ENCODE measurements at regions not wholly inside any gene's neighbourhood (a gene's known extent, or its start where the extent isn't known, plus 50 kb on each side); places are given as distances from the start of the nearest gene placed in this dataset.
"Not testable (repeated sequence)": the region's sequence is repeated elsewhere in the genome, so short reads cannot be mapped to it uniquely, and the experiment has no call there.

GRCh38 chr3:106943071-106943470 is 434.2 kb upstream of the CCDC54 start:
- H3K9me3 Mint-ChIP-seq, result peaks cover 8% of the 10 kb centered on the region
- no peaks in the 10 kb centered on the region for H3K36me3 Mint-ChIP-seq (ENCODE audit: low read depth)
- H3K27ac Mint-ChIP-seq, result no peak overlapping the region
- H3K27me3 Mint-ChIP-seq, result no peaks in the 10 kb centered on the region
- H3K4me1 Mint-ChIP-seq (ENCODE audit: low read depth), result no peaks in the 10 kb centered on the region
- no peak overlapping the region for H3K4me3 Mint-ChIP-seq

GRCh38 chr3:106945435-106945834 is 431.8 kb upstream of the CCDC54 start:
- no peaks in the 10 kb centered on the region for H3K36me3 Mint-ChIP-seq (ENCODE audit: low read depth)
- H3K9me3 Mint-ChIP-seq, result peaks cover 4% of the 10 kb centered on the region
- H3K27me3 Mint-ChIP-seq, result no peaks in the 10 kb centered on the region
- no peak overlapping the region for H3K27ac Mint-ChIP-seq
- no peaks in the 10 kb centered on the region for H3K4me1 Mint-ChIP-seq (ENCODE audit: low read depth)
- no peak overlapping the region for H3K4me3 Mint-ChIP-seq

GRCh38 chr3:106946866-106947265 is 430.4 kb upstream of the CCDC54 start:
- Mint-ChIP-seq H3K27me3 (no peaks in the 10 kb centered on the region), H3K27ac (no peak overlapping the region), H3K9me3 (peaks cover 4% of the 10 kb centered on the region), H3K4me3 (no peak overlapping the region), H3K4me1 (ENCODE audit: low read depth) (no peaks in the 10 kb centered on the region), H3K36me3 (ENCODE audit: low read depth) (no peaks in the 10 kb centered on the region)

GRCh38 chr3:106957029-106957428 is 420.2 kb upstream of the CCDC54 start:
- no peaks in the 10 kb centered on the region for H3K4me1 Mint-ChIP-seq (ENCODE audit: low read depth)
- H3K36me3 Mint-ChIP-seq (ENCODE audit: low read depth), result no peaks in the 10 kb centered on the region
- peaks cover 17% of the 10 kb centered on the region for H3K9me3 Mint-ChIP-seq
- no peak overlapping the region for H3K27ac Mint-ChIP-seq
- no peaks in the 10 kb centered on the region for H3K27me3 Mint-ChIP-seq
- no peak overlapping the region for H3K4me3 Mint-ChIP-seq

GRCh38 chr3:106962993-106963392 is 414.2 kb upstream of the CCDC54 start:
- H3K9me3 Mint-ChIP-seq, result peaks cover under 1% of the 10 kb centered on the region

GRCh38 chr3:106963442-106963841 is 413.8 kb upstream of the CCDC54 start:
- Mint-ChIP-seq H3K36me3 (ENCODE audit: low read depth) (no peaks in the 10 kb centered on the region), H3K4me1 (ENCODE audit: low read depth) (no peaks in the 10 kb centered on the region), H3K27ac (no peak overlapping the region), H3K4me3 (no peak overlapping the region), H3K9me3 (no peaks in the 10 kb centered on the region), H3K27me3 (peaks cover 6% of the 10 kb centered on the region)

More at GRCh38 chr3:106962993-106963392, 414.2 kb upstream of the CCDC54 start:
- Mint-ChIP-seq H3K4me1 (ENCODE audit: low read depth) (no peaks in the 10 kb centered on the region), H3K36me3 (ENCODE audit: low read depth) (no peaks in the 10 kb centered on the region), H3K4me3 (no peak overlapping the region), H3K27me3 (peaks cover 6% of the 10 kb centered on the region), H3K27ac (no peak overlapping the region)

GRCh38 chr3:106965307-106965706 is 411.9 kb upstream of the CCDC54 start:
- Mint-ChIP-seq H3K27me3 (peaks cover 6% of the 10 kb centered on the region), H3K9me3 (no peaks in the 10 kb centered on the region), H3K27ac (no peak overlapping the region), H3K4me3 (no peak overlapping the region), H3K4me1 (ENCODE audit: low read depth) (no peaks in the 10 kb centered on the region), H3K36me3 (ENCODE audit: low read depth) (no peaks in the 10 kb centered on the region)

GRCh38 chr3:106969596-106969995 is 407.6 kb upstream of the CCDC54 start:
- H3K4me1 Mint-ChIP-seq (ENCODE audit: low read depth), result no peaks in the 10 kb centered on the region
- no peaks in the 10 kb centered on the region for H3K9me3 Mint-ChIP-seq
- peaks cover 6% of the 10 kb centered on the region for H3K27me3 Mint-ChIP-seq
- no peak overlapping the region for H3K4me3 Mint-ChIP-seq
- no peaks in the 10 kb centered on the region for H3K36me3 Mint-ChIP-seq (ENCODE audit: low read depth)
- H3K27ac Mint-ChIP-seq, result no peak overlapping the region

GRCh38 chr3:106981392-106981791 is 395.8 kb upstream of the CCDC54 start:
- Mint-ChIP-seq H3K4me1 (ENCODE audit: low read depth) (no peaks in the 10 kb centered on the region), H3K27me3 (no peaks in the 10 kb centered on the region), H3K27ac (no peak overlapping the region), H3K4me3 (no peak overlapping the region), H3K36me3 (ENCODE audit: low read depth) (no peaks in the 10 kb centered on the region), H3K9me3 (no peaks in the 10 kb centered on the region)

- Mint-ChIP-seq H3K4me1 (ENCODE audit: low read depth) (no peaks in the 10 kb centered on the region), H3K4me3 (no peak overlapping the region), H3K27me3 (no peaks in the 10 kb centered on the region), H3K27ac (no peak overlapping the region), H3K9me3 (peaks cover 4% of the 10 kb centered on the region), H3K36me3 (ENCODE audit: low read depth) (no peaks in the 10 kb centered on the region)
These were observed 391.5 kb upstream of the CCDC54 start for GRCh38 chr3:106985721-106986120.

GRCh38 chr3:106998841-106999682 is 378.2 kb upstream of the CCDC54 start:
- not testable (repeated sequence) for H3K27me3 Mint-ChIP-seq; H3K36me3 Mint-ChIP-seq (ENCODE audit: low read depth); H3K27ac Mint-ChIP-seq
- H3K4me1 Mint-ChIP-seq (ENCODE audit: low read depth), result peaks cover 18% of the 10 kb centered on the region
- H3K9me3 Mint-ChIP-seq, result peaks cover 12% of the 10 kb centered on the region
- H3K4me3 Mint-ChIP-seq, result peak overlapping the region; percentile 10

GRCh38 chr3:107001635-107002034 is 375.6 kb upstream of the CCDC54 start:
- Mint-ChIP-seq H3K36me3 (ENCODE audit: low read depth) (no peaks in the 10 kb centered on the region), H3K27me3 (peaks cover 3% of the 10 kb centered on the region), H3K27ac (no peak overlapping the region), H3K4me3 (no peak overlapping the region), H3K4me1 (ENCODE audit: low read depth) (peaks cover 18% of the 10 kb centered on the region), H3K9me3 (peaks cover 12% of the 10 kb centered on the region)

- H3K4me3 Mint-ChIP-seq; H3K27ac Mint-ChIP-seq; H3K27me3 Mint-ChIP-seq; H3K36me3 Mint-ChIP-seq (ENCODE audit: low read depth); H3K4me1 Mint-ChIP-seq (ENCODE audit: low read depth): not testable (repeated sequence)
- peaks cover 12% of the 10 kb centered on the region for H3K9me3 Mint-ChIP-seq
These were observed 371.9 kb upstream of the CCDC54 start for GRCh38 chr3:107005352-107005751.

GRCh38 chr3:107008213-107008612 is 369.0 kb upstream of the CCDC54 start:
- H3K36me3 Mint-ChIP-seq (ENCODE audit: low read depth), result no peaks in the 10 kb centered on the region
- H3K27me3 Mint-ChIP-seq, result no peaks in the 10 kb centered on the region
- no peak overlapping the region for H3K27ac Mint-ChIP-seq
- no peaks in the 10 kb centered on the region for H3K4me1 Mint-ChIP-seq (ENCODE audit: low read depth)
- H3K4me3 Mint-ChIP-seq, result no peak overlapping the region
- no peaks in the 10 kb centered on the region for H3K9me3 Mint-ChIP-seq

GRCh38 chr3:107013641-107014040 is 363.6 kb upstream of the CCDC54 start:
- H3K4me1 Mint-ChIP-seq (ENCODE audit: low read depth), result no peaks in the 10 kb centered on the region
- no peaks in the 10 kb centered on the region for H3K36me3 Mint-ChIP-seq (ENCODE audit: low read depth)
- H3K27ac Mint-ChIP-seq, result no peak overlapping the region
- H3K27me3 Mint-ChIP-seq, result no peaks in the 10 kb centered on the region
- H3K9me3 Mint-ChIP-seq, result peaks cover 9% of the 10 kb centered on the region
- no peak overlapping the region for H3K4me3 Mint-ChIP-seq

- Mint-ChIP-seq H3K4me1 (ENCODE audit: low read depth) (no peaks in the 10 kb centered on the region), H3K4me3 (no peak overlapping the region), H3K27me3 (peaks cover 6% of the 10 kb centered on the region), H3K9me3 (no peaks in the 10 kb centered on the region), H3K36me3 (ENCODE audit: low read depth) (no peaks in the 10 kb centered on the region), H3K27ac (no peak overlapping the region)
These were observed 352.6 kb upstream of the CCDC54 start for GRCh38 chr3:107024551-107025026.
